MM.1S (cell line): ENCODE measurements at regions not wholly inside any gene's neighbourhood (a gene's known extent, or its start where the extent isn't known, plus 50 kb on each side); places are given as distances from the start of the nearest gene placed in this dataset.

Experiments
- DNase-seq: peaks from one replicate; pipeline ENCODE4 v3.0.0-alpha.2; 2015
- H2AFZ ChIP-seq: fragments of 300-600 bp; sonication (generic); 2 replicates; pipeline ENCODE4 v1.6.0; 2016; ENCODE audit warnings: antibody characterized with exemption, low read length
- H3F3A ChIP-seq: fragments of 300-600 bp; sonication (generic); 2 replicates; pipeline ENCODE4 v1.6.1; 2016; ENCODE audit warnings: mild to moderate bottlenecking, antibody characterized with exemption, low read length, moderate library complexity, mixed read lengths; ENCODE audit not compliant: insufficient read depth
- H3K27ac ChIP-seq: fragments of 300-600 bp; sonication (generic); 2 replicates; pipeline ENCODE4 v1.5.1; 2016; ENCODE audit warnings: mild to moderate bottlenecking, low read length
- H3K27me3 ChIP-seq: fragments of 300-600 bp; sonication (generic); replicated peaks from 2 replicates; pipeline ENCODE4 v1.6.0; 2016; ENCODE audit warnings: low read length; ENCODE audit not compliant: insufficient read depth
- H3K36me3 ChIP-seq: fragments of 300-600 bp; sonication (generic); replicated peaks from 2 replicates; pipeline ENCODE4 v1.6.1; 2016; ENCODE audit warnings: mild to moderate bottlenecking, low read length, mixed read lengths; ENCODE audit not compliant: insufficient read depth
- H3K4me1 ChIP-seq: fragments of 300-600 bp; sonication (generic); 2 replicates; pipeline ENCODE4 v1.6.1; 2016; ENCODE audit warnings: low read length, mixed read lengths
- H3K4me2 ChIP-seq: fragments of 300-600 bp; sonication (generic); 2 replicates; pipeline ENCODE4 v1.6.0; 2016; ENCODE audit warnings: low read depth, low read length
- H3K4me3 ChIP-seq: fragments of 300-600 bp; sonication (generic); 2 replicates; pipeline ENCODE4 v1.5.1; 2016; ENCODE audit warnings: low read length, mixed read lengths
- H3K79me2 ChIP-seq: fragments of 300-600 bp; sonication (generic); 2 replicates; pipeline ENCODE4 v1.6.1; 2016; ENCODE audit warnings: mixed run types, low read length, mixed read lengths
- H3K9ac ChIP-seq: fragments of 300-600 bp; sonication (generic); 2 replicates; pipeline ENCODE4 v1.6.1; 2016; ENCODE audit warnings: low read length, mixed read lengths
- H3K9me2 ChIP-seq: fragments of 300-600 bp; sonication (generic); replicated peaks from 2 replicates; pipeline ENCODE4 v1.6.1; 2016; ENCODE audit warnings: mild to moderate bottlenecking, low read length, mixed read lengths; ENCODE audit not compliant: insufficient read depth
- H3K9me3 ChIP-seq: fragments of 300-600 bp; sonication (generic); replicated peaks from 2 replicates; pipeline ENCODE4 v1.6.1; 2016; ENCODE audit warnings: mild to moderate bottlenecking, low read length, mixed read lengths; ENCODE audit not compliant: insufficient read depth
- H4K20me1 ChIP-seq: fragments of 300-600 bp; sonication (generic); 2 replicates; pipeline ENCODE4 v1.6.1; 2016; ENCODE audit warnings: mild to moderate bottlenecking, low read length, moderate library complexity, mixed read lengths; ENCODE audit not compliant: insufficient read depth
- CTCF ChIP-seq: fragments of 300-600 bp; sonication (generic); IDR thresholded peaks from 2 replicates; pipeline ENCODE4 v1.5.1; 2016; ENCODE audit warnings: antibody characterized with exemption, low read length, mixed read lengths
- EZH2 ChIP-seq: fragments of 300-600 bp; sonication (generic); optimal IDR thresholded peaks from 2 replicates; pipeline ENCODE3; 2017; ENCODE audit warnings: low read depth, mild to moderate bottlenecking, antibody characterized with exemption, low read length, mixed read lengths
- EZH2phosphoT487 ChIP-seq: fragments of 300-600 bp; sonication (generic); IDR thresholded peaks from 2 replicates; pipeline ENCODE4 v1.6.1; 2018; ENCODE audit warnings: antibody characterized with exemption, low read length

GRCh38 chr11:70871881-70872280 is 380.5 kb downstream of the SHANK2 start:
- Histone ChIP-seq H4K20me1 (no peaks in the 10 kb centered on the region), H2AFZ (no peak overlapping the region), H3K9ac (no peak overlapping the region), H3K9me3 (no peaks in the 10 kb centered on the region), H3K4me3 (no peak overlapping the region), H3K4me2 (no peak overlapping the region), H3K36me3 (no peaks in the 10 kb centered on the region), H3K4me1 (no peaks in the 10 kb centered on the region), H3K27ac (no peak overlapping the region), H3K9me2 (no peaks in the 10 kb centered on the region), H3K79me2 (no peaks in the 10 kb centered on the region), H3K27me3 (peaks cover 90% of the 10 kb centered on the region), H3F3A (no peaks in the 10 kb centered on the region)
- no peak for DNase-seq
- TF ChIP-seq EZH2 (no peak), CTCF (no peak), EZH2phosphoT487 (no peak)

- H3K9me2 ChIP-seq = no peaks in the 10 kb centered on the region
- no peaks in the 10 kb centered on the region for H3K79me2 ChIP-seq
- no peak for DNase-seq
- no peaks in the 10 kb centered on the region for H3F3A ChIP-seq
- no peak overlapping the region for H3K4me2 ChIP-seq
- H3K4me1 ChIP-seq = no peaks in the 10 kb centered on the region
- H3K27ac ChIP-seq = no peak overlapping the region
- H3K9ac ChIP-seq = no peak overlapping the region
- H3K4me3 ChIP-seq = no peak overlapping the region
- H2AFZ ChIP-seq = no peak overlapping the region
- no peaks in the 10 kb centered on the region for H3K36me3 ChIP-seq
- no peaks in the 10 kb centered on the region for H4K20me1 ChIP-seq
- TF ChIP-seq CTCF (no peak), EZH2 (no peak), EZH2phosphoT487 (no peak)
- H3K9me3 ChIP-seq = no peaks in the 10 kb centered on the region
- H3K27me3 ChIP-seq = peaks cover 90% of the 10 kb centered on the region
Observed at GRCh38 chr11:70872299-70872698, 380.1 kb downstream of the SHANK2 start.

- Histone ChIP-seq H3K36me3 (no peaks in the 10 kb centered on the region), H3K9me2 (no peaks in the 10 kb centered on the region), H3K27ac (no peak overlapping the region), H3K4me2 (no peak overlapping the region), H3K27me3 (peaks cover 90% of the 10 kb centered on the region), H3K9ac (no peak overlapping the region), H3K9me3 (no peaks in the 10 kb centered on the region), H3K79me2 (no peaks in the 10 kb centered on the region), H3K4me3 (no peak overlapping the region), H3F3A (no peaks in the 10 kb centered on the region), H4K20me1 (no peaks in the 10 kb centered on the region), H3K4me1 (no peaks in the 10 kb centered on the region), H2AFZ (no peak overlapping the region)
- no peak for TF ChIP-seq CTCF
- no peak for TF ChIP-seq EZH2
- TF ChIP-seq EZH2phosphoT487 = no peak
- DNase-seq = no peak
Observed at GRCh38 chr11:70872955-70873735, 379.2 kb downstream of the SHANK2 start.
